HCT116 (cell line): ENCODE measurements at regions not wholly inside any gene's neighbourhood (a gene's known extent, or its start where the extent isn't known, plus 50 kb on each side); places are given as distances from the start of the nearest gene placed in this dataset.
A peak's percentile ranks its signal among the peaks of the same experiment; 100 is the strongest.

ENCODE experiments used
- ATAC-seq: fragments of 200-7000 bp; cut with Tn5 transposase; 2 replicates; pipeline ENCODE4 v1.9.1; 2020; ENCODE audit warnings: mild to moderate bottlenecking, moderate library complexity
- BruUV-seq: library from RNA; stranded (reverse); fragments of 400-500 nt; replicated peaks from 2 replicates; lab custom pipeline; 2021; lab: Mats Ljungman, UMichigan
- CTCF ChIA-PET: fragments of 300-600 bp; sonication (Branson Sonifier 250); formaldehyde crosslinking; loops from one replicate; lab custom pipeline; 2021; ENCODE audit warnings: antibody characterized with exemption; lab: Charles Lee
- POLR2A ChIA-PET: fragments of 300-600, 350-600 bp; sonication (Branson Sonifier 250); formaldehyde crosslinking; loops from one replicate; lab custom pipeline; 2021; ENCODE audit warnings: antibody characterized with exemption; lab: Charles Lee
- RAD21 ChIA-PET, 2 experiments: fragments of 300-600 bp; sonication (Branson Sonifier 250); formaldehyde crosslinking; loops; one replicate each; lab custom pipeline; 2023; ENCODE audit warnings: low total read pairs in 2 of 2; ENCODE audit not compliant: uncharacterized antibody in 2 of 2, unreplicated experiment in 2 of 2, low non-redundant PET in 1 of 2; lab: Charles Lee
- DNase-seq: peaks from one replicate; pipeline ENCODE4 v3.0.0-alpha.2; 2010; ENCODE audit warnings: low read depth, low spot score
- H2AFZ ChIP-seq: fragments of 200-600 bp; shearing (Covaris generic), sonication (generic); 2 replicates; pipeline ENCODE4 v1.6.1; 2017; ENCODE audit warnings: low read depth, mixed run types, mixed read lengths, antibody characterized with exemption, low read length; ENCODE audit not compliant: poor library complexity, severe bottlenecking
- H3K27ac ChIP-seq: 2 replicates; pipeline ENCODE4 v1.5.1; 2012; ENCODE audit warnings: low read depth, low read length
- H3K27me3 ChIP-seq: fragments of 200-600 bp; sonication (generic); 2 replicates; pipeline ENCODE4 v1.6.1; 2016; ENCODE audit warnings: mixed run types, low read length, mixed read lengths; ENCODE audit not compliant: insufficient read depth
- H3K36me3 ChIP-seq, 2 experiments: fragments of 200-500 bp in 1 of 2; fragments of 200-600 bp in 1 of 2; sonication (Bioruptor generic) in 1 of 2; sonication (generic) in 1 of 2; 2 replicates each; pipeline versions ENCODE4 v1.5.1 to v1.6.1; 2014 to 2016; ENCODE audit warnings: low read length in 2 of 2, inconsistent platforms in 1 of 2, mixed read lengths in 1 of 2, mixed run types in 1 of 2; ENCODE audit not compliant: insufficient read depth in 2 of 2, control insufficient read depth in 1 of 2
- H3K4me1 ChIP-seq, 2 experiments: fragments of 200-600 bp in 1 of 2; sonication (generic) in 1 of 2; 2 replicates each; pipeline versions ENCODE4 v1.5.1 to v1.6.1; 2012 to 2017; ENCODE audit warnings: low read length in 2 of 2, inconsistent platforms in 1 of 2, mild to moderate bottlenecking in 1 of 2, mixed read lengths in 1 of 2, mixed run types in 1 of 2, moderate library complexity in 1 of 2; ENCODE audit not compliant: insufficient read depth in 2 of 2, control insufficient read depth in 1 of 2
- H3K4me2 ChIP-seq: fragments of 200-600 bp; sonication (generic); 2 replicates; pipeline ENCODE4 v1.6.1; 2017; ENCODE audit warnings: mixed run types, low read length, mixed read lengths
- H3K4me3 ChIP-seq, 2 experiments: fragments of 200-600 bp in 1 of 2; sonication (generic) in 1 of 2; replicated peaks in 1 of 2; 2 replicates each; pipeline ENCODE4 v1.5.1; 2011 to 2016; ENCODE audit warnings: low read length in 2 of 2, control low read depth in 1 of 2, low read depth in 1 of 2, mild to moderate bottlenecking in 1 of 2, mixed read lengths in 1 of 2, mixed run types in 1 of 2
- H3K79me2 ChIP-seq: fragments of 200-600 bp; sonication (generic); 2 replicates; pipeline ENCODE4 v1.6.1; 2017; ENCODE audit warnings: mild to moderate bottlenecking, mixed run types, low read length, moderate library complexity, mixed read lengths; ENCODE audit not compliant: insufficient read depth
- H3K9ac ChIP-seq: fragments of 200-600 bp; sonication (generic); 2 replicates; pipeline ENCODE4 v1.6.1; 2016; ENCODE audit warnings: low read length, mixed read lengths
- H3K9me2 ChIP-seq: fragments of 200-600 bp; sonication (generic), shearing (Covaris generic); 2 replicates; pipeline ENCODE4 v1.6.1; 2017; ENCODE audit warnings: mixed run types, mild to moderate bottlenecking, moderate library complexity; ENCODE audit not compliant: insufficient read depth
- H3K9me3 ChIP-seq, 2 experiments: fragments of 200-500 bp in 1 of 2; fragments of 200-600 bp in 1 of 2; sonication (Bioruptor generic) in 1 of 2; sonication (generic) in 1 of 2; 2 replicates each; pipeline ENCODE4 v1.6.1; 2014 to 2017; ENCODE audit warnings: low read length in 2 of 2, mixed read lengths in 2 of 2, inconsistent platforms in 1 of 2, low read depth in 1 of 2, mild to moderate bottlenecking in 1 of 2, mixed run types in 1 of 2, moderate library complexity in 1 of 2; ENCODE audit not compliant: control insufficient read depth in 1 of 2, insufficient read depth in 1 of 2
- H4K20me1 ChIP-seq: fragments of 200-600 bp; sonication (generic), shearing (Covaris generic); 2 replicates; pipeline ENCODE4 v1.6.1; 2017; ENCODE audit warnings: mixed run types, mild to moderate bottlenecking, moderate library complexity; ENCODE audit not compliant: insufficient read depth
- CEBPB ChIP-seq: IDR thresholded peaks from 2 replicates; pipeline ENCODE4 v1.6.1; 2012; ENCODE audit warnings: low read depth
- ELF1 ChIP-seq: IDR thresholded peaks from 2 replicates; pipeline ENCODE4 v1.6.1; 2012; ENCODE audit warnings: low read depth, borderline replicate concordance
- EZH2 ChIP-seq: fragments of 200-600 bp; sonication (generic); IDR thresholded peaks from 2 replicates; pipeline ENCODE4 v1.6.1; 2017; ENCODE audit warnings: antibody characterized with exemption, mixed run types
- EZH2phosphoT487 ChIP-seq: fragments of 200-600 bp; IDR thresholded peaks from 2 replicates; pipeline ENCODE4 v1.6.1; 2018; ENCODE audit warnings: antibody characterized with exemption, borderline replicate concordance
- FOSL1 ChIP-seq: IDR thresholded peaks from 2 replicates; pipeline ENCODE4 v1.6.1; 2012; ENCODE audit warnings: low read depth
- JUND ChIP-seq: IDR thresholded peaks from 2 replicates; pipeline ENCODE4 v1.6.1; 2012
- POLR2A ChIP-seq: IDR thresholded peaks from 2 replicates; pipeline ENCODE4 v1.7.0; 2011; ENCODE audit warnings: borderline replicate concordance; ENCODE audit not compliant: insufficient read depth, insufficient read length; ENCODE audit errors: extremely low read depth
- TCF7L2 ChIP-seq: IDR thresholded peaks from 2 replicates; pipeline ENCODE4 v1.7.0; 2011; ENCODE audit warnings: borderline replicate concordance, inconsistent platforms; ENCODE audit not compliant: insufficient read depth, insufficient read length; ENCODE audit errors: extremely low read depth
- ZBTB33 ChIP-seq: IDR thresholded peaks from 2 replicates; pipeline ENCODE4 v1.6.1; 2011; ENCODE audit warnings: mild to moderate bottlenecking, low read length, moderate library complexity; ENCODE audit not compliant: insufficient replicate concordance; ENCODE audit errors: extremely low read depth
- ZNF274 ChIP-seq: fragments of 200-500 bp; sonication (Bioruptor generic); IDR thresholded peaks from 2 replicates; pipeline ENCODE4 v1.6.1; 2014; ENCODE audit warnings: mild to moderate bottlenecking, low read depth, low read length, inconsistent platforms
- intact Hi-C: fragments of 100-400 bp; cut with micrococcal nuclease; formaldehyde crosslinking; loops from 2 replicates; pipeline ENCODE4 v1.10.0; 2022
- TF ChIP-seq, protein P1 (sequence below): IDR thresholded peaks from 2 replicates; pipeline ENCODE4 v1.6.1; 2012
- TF ChIP-seq, protein P2 (sequence below): IDR thresholded peaks from 2 replicates; pipeline ENCODE4 v1.6.1; 2012
- TF ChIP-seq, protein P3 (sequence below): IDR thresholded peaks from 2 replicates; pipeline ENCODE4 v1.6.1; 2012; ENCODE audit warnings: low read depth

- H3K4me3 ChIP-seq = no peak overlapping the region
- no TSS peak for BruUV-seq
- no peaks in the 10 kb centered on the region for H3K79me2 ChIP-seq
- no peak overlapping the region for H3K27ac ChIP-seq
- H3K4me2 ChIP-seq = no peak overlapping the region
- peaks cover 0 to 28% of the 10 kb centered on the region in 2 experiments; a peak in 2 of 4 replicates for H3K4me1 ChIP-seq
- H3K27me3 ChIP-seq = no peaks in the 10 kb centered on the region
- ChIA-PET CTCF (no interaction called here), RAD21 (no interaction called here), POLR2A (no interaction called here)
- H2AFZ ChIP-seq = no peak overlapping the region
- H3K36me3 ChIP-seq = no peaks in the 10 kb centered on the region
- no peak for DNase-seq
- H3K9ac ChIP-seq = no peak overlapping the region
- H4K20me1 ChIP-seq = no peaks in the 10 kb centered on the region
- ATAC-seq = no peak
- TF ChIP-seq ZNF274 = no peak
- TF ChIP-seq FOSL1 = no peak
- no peak for TF ChIP-seq ELF1
- no peak for TF ChIP-seq EZH2
- no peak for TF ChIP-seq POLR2A
- TF ChIP-seq JUND = no peak
- no peak for TF ChIP-seq TCF7L2
- intact Hi-C loops = no loop called here
- no peaks in the 10 kb centered on the region for H3K9me2 ChIP-seq
- H3K9me3 ChIP-seq = no peaks in the 10 kb centered on the region
Observed at GRCh38 chr4:150002561-150002960, 75.7 kb upstream of the DCLK2 start.

- Histone ChIP-seq H3K4me3 (no peak overlapping the region), H3K4me2 (no peak overlapping the region), H3K9me2 (no peaks in the 10 kb centered on the region), H3K9ac (no peak overlapping the region), H3K4me1 (peaks cover 0 to 21% of the 10 kb centered on the region in 2 experiments; a peak in 2 of 4 replicates), H3K9me3 (no peaks in the 10 kb centered on the region), H2AFZ (peak overlapping the region; percentile 39), H3K27ac (no peak overlapping the region), H3K79me2 (no peaks in the 10 kb centered on the region), H3K27me3 (no peaks in the 10 kb centered on the region), H4K20me1 (no peaks in the 10 kb centered on the region), H3K36me3 (no peaks in the 10 kb centered on the region)
- RAD21 ChIA-PET = no interaction called here
- BruUV-seq = no TSS peak
- intact Hi-C loops = no loop called here
- ATAC-seq (no peak), DNase-seq (no peak)
- POLR2A ChIA-PET = no interaction called here
- CTCF ChIA-PET = interaction anchor here (1.1 to 1.6 kb wide), 2 partner anchors 205 to 863 kb away, joined by 3 to 5 read pairs; no protein-coding TSS in a partner anchor
- TF ChIP-seq, protein P1, sequence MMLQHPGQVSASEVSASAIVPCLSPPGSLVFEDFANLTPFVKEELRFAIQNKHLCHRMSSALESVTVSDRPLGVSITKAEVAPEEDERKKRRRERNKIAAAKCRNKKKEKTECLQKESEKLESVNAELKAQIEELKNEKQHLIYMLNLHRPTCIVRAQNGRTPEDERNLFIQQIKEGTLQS = no peak
- TF ChIP-seq POLR2A = no peak
- TF ChIP-seq EZH2phosphoT487 = no peak
- TF ChIP-seq TCF7L2 = no peak
- TF ChIP-seq, protein P2, sequence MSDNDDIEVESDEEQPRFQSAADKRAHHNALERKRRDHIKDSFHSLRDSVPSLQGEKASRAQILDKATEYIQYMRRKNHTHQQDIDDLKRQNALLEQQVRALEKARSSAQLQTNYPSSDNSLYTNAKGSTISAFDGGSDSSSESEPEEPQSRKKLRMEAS = no peak
- no peak for TF ChIP-seq CEBPB
- TF ChIP-seq ZBTB33 = no peak
- TF ChIP-seq, protein P3, sequence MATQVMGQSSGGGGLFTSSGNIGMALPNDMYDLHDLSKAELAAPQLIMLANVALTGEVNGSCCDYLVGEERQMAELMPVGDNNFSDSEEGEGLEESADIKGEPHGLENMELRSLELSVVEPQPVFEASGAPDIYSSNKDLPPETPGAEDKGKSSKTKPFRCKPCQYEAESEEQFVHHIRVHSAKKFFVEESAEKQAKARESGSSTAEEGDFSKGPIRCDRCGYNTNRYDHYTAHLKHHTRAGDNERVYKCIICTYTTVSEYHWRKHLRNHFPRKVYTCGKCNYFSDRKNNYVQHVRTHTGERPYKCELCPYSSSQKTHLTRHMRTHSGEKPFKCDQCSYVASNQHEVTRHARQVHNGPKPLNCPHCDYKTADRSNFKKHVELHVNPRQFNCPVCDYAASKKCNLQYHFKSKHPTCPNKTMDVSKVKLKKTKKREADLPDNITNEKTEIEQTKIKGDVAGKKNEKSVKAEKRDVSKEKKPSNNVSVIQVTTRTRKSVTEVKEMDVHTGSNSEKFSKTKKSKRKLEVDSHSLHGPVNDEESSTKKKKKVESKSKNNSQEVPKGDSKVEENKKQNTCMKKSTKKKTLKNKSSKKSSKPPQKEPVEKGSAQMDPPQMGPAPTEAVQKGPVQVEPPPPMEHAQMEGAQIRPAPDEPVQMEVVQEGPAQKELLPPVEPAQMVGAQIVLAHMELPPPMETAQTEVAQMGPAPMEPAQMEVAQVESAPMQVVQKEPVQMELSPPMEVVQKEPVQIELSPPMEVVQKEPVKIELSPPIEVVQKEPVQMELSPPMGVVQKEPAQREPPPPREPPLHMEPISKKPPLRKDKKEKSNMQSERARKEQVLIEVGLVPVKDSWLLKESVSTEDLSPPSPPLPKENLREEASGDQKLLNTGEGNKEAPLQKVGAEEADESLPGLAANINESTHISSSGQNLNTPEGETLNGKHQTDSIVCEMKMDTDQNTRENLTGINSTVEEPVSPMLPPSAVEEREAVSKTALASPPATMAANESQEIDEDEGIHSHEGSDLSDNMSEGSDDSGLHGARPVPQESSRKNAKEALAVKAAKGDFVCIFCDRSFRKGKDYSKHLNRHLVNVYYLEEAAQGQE = no peak
Observed at GRCh38 chr4:150004481-150004880, 73.8 kb upstream of the DCLK2 start.
